Cardiac muscle cell (in vitro differentiated cells and primary cell): ENCODE measurements at regions not wholly inside any gene's neighbourhood (a gene's known extent, or its start where the extent isn't known, plus 50 kb on each side); places are given as distances from the start of the nearest gene placed in this dataset.
A peak's percentile ranks its signal among the peaks of the same experiment; 100 is the strongest.

Experiments used
- DNase-seq, 2 donors: peaks; one replicate each; pipeline versions ENCODE4 v3.0.0 to v3.0.0-alpha.2; 2010 to 2017; ENCODE audit warnings: low read depth in 1 of 2, low spot score in 1 of 2
- H3K27ac ChIP-seq: fragments of 200-600 bp; sonication (generic); 2 replicates; pipeline ENCODE4 v1.5.1; 2016
- H3K27me3 ChIP-seq: fragments of 200-600 bp; sonication (generic); 2 replicates; pipeline ENCODE4 v1.6.0; 2016; ENCODE audit warnings: control low read depth
- H3K36me3 ChIP-seq: fragments of 200-600 bp; sonication (generic); 2 replicates; pipeline ENCODE4 v1.5.1; 2016; ENCODE audit warnings: control low read depth
- H3K4me1 ChIP-seq: fragments of 200-600 bp; sonication (generic); 2 replicates; pipeline ENCODE4 v1.8.1; 2017; ENCODE audit warnings: low read depth, mild to moderate bottlenecking, mixed run types
- H3K4me3 ChIP-seq: fragments of 200-600 bp; sonication (generic); 2 replicates; pipeline ENCODE4 v1.5.1; 2016; ENCODE audit warnings: mild to moderate bottlenecking
- H3K9me3 ChIP-seq: fragments of 200-600 bp; sonication (generic); 2 replicates; pipeline ENCODE4 v1.5.1; 2017; ENCODE audit warnings: low read depth, mild to moderate bottlenecking, control low read depth
- TF ChIP-seq, protein P1 (sequence below): IDR thresholded peaks from 2 replicates; pipeline ENCODE4 v1.5.1; 2012; ENCODE audit warnings: low read depth, mild to moderate bottlenecking, low read length

DNA sequence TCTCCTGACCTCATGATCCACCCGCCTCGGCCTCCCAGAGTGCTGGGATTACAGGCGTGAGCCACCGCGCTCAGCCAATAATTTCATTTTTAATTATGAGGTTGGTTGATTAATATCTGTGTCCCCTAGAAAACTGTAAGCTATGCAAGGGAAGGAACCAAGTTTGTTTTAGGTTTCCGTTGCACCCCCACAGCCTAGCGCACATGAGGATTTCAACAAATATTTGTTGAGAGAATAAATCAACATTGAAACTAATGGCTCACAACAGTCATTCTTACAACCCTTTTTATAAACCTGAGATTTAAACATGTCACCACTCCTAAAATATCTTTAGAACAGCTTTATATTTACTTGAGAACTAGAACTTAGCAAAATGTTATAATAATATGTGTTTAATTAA lies 114.0 kb upstream of the CARMIL1 start:
- TF ChIP-seq, protein P1, sequence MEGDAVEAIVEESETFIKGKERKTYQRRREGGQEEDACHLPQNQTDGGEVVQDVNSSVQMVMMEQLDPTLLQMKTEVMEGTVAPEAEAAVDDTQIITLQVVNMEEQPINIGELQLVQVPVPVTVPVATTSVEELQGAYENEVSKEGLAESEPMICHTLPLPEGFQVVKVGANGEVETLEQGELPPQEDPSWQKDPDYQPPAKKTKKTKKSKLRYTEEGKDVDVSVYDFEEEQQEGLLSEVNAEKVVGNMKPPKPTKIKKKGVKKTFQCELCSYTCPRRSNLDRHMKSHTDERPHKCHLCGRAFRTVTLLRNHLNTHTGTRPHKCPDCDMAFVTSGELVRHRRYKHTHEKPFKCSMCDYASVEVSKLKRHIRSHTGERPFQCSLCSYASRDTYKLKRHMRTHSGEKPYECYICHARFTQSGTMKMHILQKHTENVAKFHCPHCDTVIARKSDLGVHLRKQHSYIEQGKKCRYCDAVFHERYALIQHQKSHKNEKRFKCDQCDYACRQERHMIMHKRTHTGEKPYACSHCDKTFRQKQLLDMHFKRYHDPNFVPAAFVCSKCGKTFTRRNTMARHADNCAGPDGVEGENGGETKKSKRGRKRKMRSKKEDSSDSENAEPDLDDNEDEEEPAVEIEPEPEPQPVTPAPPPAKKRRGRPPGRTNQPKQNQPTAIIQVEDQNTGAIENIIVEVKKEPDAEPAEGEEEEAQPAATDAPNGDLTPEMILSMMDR: no peak
- DNase-seq: no peak

DNA sequence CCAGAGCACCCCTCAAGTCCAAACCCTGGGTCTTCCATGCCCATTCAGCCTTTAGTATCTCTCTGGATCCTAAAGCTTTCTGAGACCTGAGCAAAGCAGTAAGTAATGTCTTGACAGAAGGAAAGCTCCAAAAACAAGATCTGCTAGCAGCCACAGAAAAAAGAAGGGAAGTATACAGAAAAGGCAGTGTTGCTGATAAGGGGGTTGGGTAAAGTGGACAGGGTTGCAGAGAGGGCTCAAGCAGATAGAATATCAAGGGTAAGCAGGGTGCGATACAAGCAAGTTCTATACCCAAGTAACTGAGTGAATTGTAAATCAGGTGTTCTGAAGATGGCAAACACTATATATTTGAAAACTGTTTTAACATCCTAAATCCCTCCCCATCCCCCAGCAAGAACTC lies 113.4 kb upstream of the CARMIL1 start:
- H3K36me3 ChIP-seq: no peaks in the 10 kb centered on the region
- DNase-seq: no peak
- peak overlapping the region; percentile 79 for H3K27ac ChIP-seq
- TF ChIP-seq, protein P1: no peak
- peaks cover 22% of the 10 kb centered on the region for H3K4me1 ChIP-seq
- H3K27me3 ChIP-seq: no peaks in the 10 kb centered on the region
- peak overlapping the region; percentile 11 for H3K4me3 ChIP-seq
- H3K9me3 ChIP-seq: no peaks in the 10 kb centered on the region

More for the DNA sequence above, 114.0 kb upstream of the CARMIL1 start:
- no peaks in the 10 kb centered on the region for H3K27me3 ChIP-seq
- no peaks in the 10 kb centered on the region for H3K36me3 ChIP-seq
- peak overlapping the region; percentile 79 for H3K27ac ChIP-seq
- peaks cover 22% of the 10 kb centered on the region for H3K4me1 ChIP-seq
- H3K9me3 ChIP-seq: no peaks in the 10 kb centered on the region
- H3K4me3 ChIP-seq: peak overlapping the region; percentile 11

DNA sequence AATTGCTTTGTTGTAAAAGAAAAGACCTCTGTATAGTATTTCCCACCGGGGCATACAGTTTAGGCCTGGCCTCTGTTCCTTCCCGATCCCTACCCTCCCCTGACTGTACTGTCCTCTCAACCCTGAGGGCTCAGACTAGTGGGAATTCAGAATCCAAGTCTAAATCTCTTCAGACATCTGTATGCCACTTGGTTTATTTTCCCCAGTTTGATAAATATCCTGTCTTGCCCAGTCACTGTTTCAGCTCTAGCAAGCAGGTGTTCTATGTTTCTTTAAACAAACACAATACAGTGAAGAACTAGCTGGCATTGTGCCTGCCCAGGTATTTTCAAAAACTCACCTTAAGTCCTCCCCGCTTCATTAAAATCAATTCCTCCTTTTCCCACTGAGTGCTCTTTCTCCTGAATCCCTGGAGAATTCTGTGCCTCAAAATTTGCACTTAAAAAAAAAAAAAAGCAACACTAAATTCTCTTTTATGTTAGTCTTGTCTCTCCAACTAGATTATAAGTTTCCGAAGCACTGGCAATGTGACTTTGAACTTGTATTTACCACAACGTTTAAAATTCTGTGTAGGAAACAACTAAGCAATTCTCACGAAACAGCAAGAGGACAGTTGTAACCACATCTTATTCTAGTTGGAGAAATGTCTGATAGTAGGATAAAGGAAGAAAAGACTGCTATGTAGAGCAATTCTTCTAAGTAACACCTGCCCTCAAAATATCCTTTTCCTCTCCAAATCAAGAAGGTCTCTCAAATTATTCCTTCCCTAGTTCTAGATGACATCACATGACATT lies 112.0 kb upstream of the CARMIL1 start:
- H3K4me3 ChIP-seq: no peak overlapping the region
- H3K36me3 ChIP-seq: no peaks in the 10 kb centered on the region
- TF ChIP-seq, protein P1: no peak
- H3K27ac ChIP-seq: peak overlapping the region; percentile 54
- DNase-seq: no peak
- peaks cover 22% of the 10 kb centered on the region for H3K4me1 ChIP-seq
- H3K27me3 ChIP-seq: no peaks in the 10 kb centered on the region
- H3K9me3 ChIP-seq: no peaks in the 10 kb centered on the region

DNA sequence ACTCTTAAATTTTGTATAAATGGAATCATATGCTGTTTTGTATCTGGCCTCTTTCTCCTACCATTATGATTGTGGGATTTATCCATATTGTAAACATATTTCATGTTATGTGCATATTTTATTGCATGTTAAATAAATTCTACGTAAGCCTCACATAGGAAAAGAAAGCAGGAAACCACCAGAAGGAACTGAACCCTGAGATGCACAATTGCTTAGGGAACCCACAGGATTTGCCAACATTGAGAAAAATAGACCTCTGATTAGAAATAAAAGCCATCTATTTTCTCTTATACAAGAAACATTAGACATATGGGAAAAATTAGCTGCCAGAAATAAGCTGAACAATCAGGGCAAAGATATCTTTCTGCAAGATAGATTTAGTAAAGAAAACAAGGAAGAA lies 111.2 kb upstream of the CARMIL1 start:
- H3K27ac ChIP-seq: no peak overlapping the region
- TF ChIP-seq, protein P1: no peak
- DNase-seq: no peak
- no peaks in the 10 kb centered on the region for H3K36me3 ChIP-seq
- no peaks in the 10 kb centered on the region for H3K9me3 ChIP-seq
- H3K4me3 ChIP-seq: no peak overlapping the region
- peaks cover 22% of the 10 kb centered on the region for H3K4me1 ChIP-seq
- H3K27me3 ChIP-seq: no peaks in the 10 kb centered on the region

DNA sequence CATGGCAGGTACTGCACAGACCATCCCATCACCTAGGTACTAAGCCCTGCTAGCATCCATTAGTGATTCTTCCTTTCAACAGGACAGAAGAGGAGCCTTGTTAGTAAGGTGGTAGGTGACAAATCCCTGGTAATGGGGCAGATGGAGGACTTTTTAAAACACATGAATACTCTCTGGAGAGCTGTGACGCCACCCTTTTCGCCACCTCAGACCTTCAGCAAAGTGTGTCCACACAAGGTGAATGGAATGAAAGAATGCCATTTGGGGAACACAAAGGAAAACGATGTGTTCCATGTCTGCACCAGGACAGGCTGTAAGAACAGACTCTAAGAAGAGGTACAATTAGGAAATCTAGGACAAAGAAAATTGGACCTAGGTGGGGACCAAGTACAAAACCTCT lies 110.5 kb upstream of the CARMIL1 start:
- H3K4me1 ChIP-seq: peaks cover 22% of the 10 kb centered on the region
- DNase-seq: no peak
- no peak overlapping the region for H3K4me3 ChIP-seq
- H3K27ac ChIP-seq: no peak overlapping the region
- no peaks in the 10 kb centered on the region for H3K27me3 ChIP-seq
- H3K36me3 ChIP-seq: no peaks in the 10 kb centered on the region
- TF ChIP-seq, protein P1: no peak
- H3K9me3 ChIP-seq: no peaks in the 10 kb centered on the region
